HG02798 (cell line): ENCODE measurements at regions not wholly inside any gene's neighbourhood (a gene's known extent, or its start where the extent isn't known, plus 50 kb on each side); places are given as distances from the start of the nearest gene placed in this dataset.

ENCODE experiments used
- ATAC-seq: cut with Tn5 transposase; IDR thresholded peaks from one replicate; pipeline ENCODE4 v1.9.1; 2021; ENCODE audit warnings: mild to moderate bottlenecking; ENCODE audit not compliant: unreplicated experiment, poor library complexity

GRCh38 chr9:18129809-18130334 is 344.1 kb upstream of the ADAMTSL1 start:
- ATAC-seq: no peak

- no peak for ATAC-seq
Observed at GRCh38 chr9:18136354-18136994, 337.5 kb upstream of the ADAMTSL1 start.

- no peak for ATAC-seq
Observed at GRCh38 chr9:18137815-18138214, 336.1 kb upstream of the ADAMTSL1 start.

- ATAC-seq: no peak
Observed at GRCh38 chr9:18138656-18139055, 335.3 kb upstream of the ADAMTSL1 start.

- no peak for ATAC-seq
Observed at GRCh38 chr9:18141681-18142080, 332.3 kb upstream of the ADAMTSL1 start.

- ATAC-seq: no peak
Observed at GRCh38 chr9:18143073-18143745, 330.7 kb upstream of the ADAMTSL1 start.

GRCh38 chr9:18146329-18146728 is 327.6 kb upstream of the ADAMTSL1 start:
- ATAC-seq: no peak

- ATAC-seq: no peak
Observed at GRCh38 chr9:18149471-18150011, 324.4 kb upstream of the ADAMTSL1 start.

- ATAC-seq: no peak
Observed at GRCh38 chr9:18154661-18155060, 319.3 kb upstream of the ADAMTSL1 start.

- ATAC-seq: no peak
Observed at GRCh38 chr9:18159254-18159653, 314.7 kb upstream of the ADAMTSL1 start.

GRCh38 chr9:18163146-18163545 is 310.8 kb upstream of the ADAMTSL1 start:
- ATAC-seq: no peak

GRCh38 chr9:18167733-18168132 is 306.2 kb upstream of the ADAMTSL1 start:
- ATAC-seq: no peak

- no peak for ATAC-seq
Observed at GRCh38 chr9:18173923-18174322, 300.0 kb upstream of the ADAMTSL1 start.

- ATAC-seq: no peak
Observed at GRCh38 chr9:18182636-18183035, 291.3 kb upstream of the ADAMTSL1 start.

- ATAC-seq: no peak
Observed at GRCh38 chr9:18183974-18184373, 290.0 kb upstream of the ADAMTSL1 start.

GRCh38 chr9:18184401-18184800 is 289.6 kb upstream of the ADAMTSL1 start:
- no peak for ATAC-seq

- ATAC-seq: no peak
Observed at GRCh38 chr9:18185196-18185595, 288.8 kb upstream of the ADAMTSL1 start.

GRCh38 chr9:18188971-18189370 is 285.0 kb upstream of the ADAMTSL1 start:
- no peak for ATAC-seq

- ATAC-seq: no peak
Observed at GRCh38 chr9:18189871-18190670, 283.9 kb upstream of the ADAMTSL1 start.

- no peak for ATAC-seq
Observed at GRCh38 chr9:18190671-18191374, 283.1 kb upstream of the ADAMTSL1 start.
